ENCODE measurements at regions not wholly inside any gene's neighbourhood (a gene's known extent, or its start where the extent isn't known, plus 50 kb on each side); places are given as distances from the start of the nearest gene placed in this dataset.

- H3K4me3 ChIP-seq (ENCODE audit: low read length): no peak overlapping the region
- H3K9me3 ChIP-seq (ENCODE audit: control insufficient read depth, low read length): no peaks in the 10 kb centered on the region
- Mint-ChIP-seq H3K9me3 (no peaks in the 10 kb centered on the region), H3K4me3 (no peak overlapping the region), H3K27ac (no peak overlapping the region), H3K27me3 (ENCODE audit: insufficient read depth) (no peaks in the 10 kb centered on the region), H3K36me3 (ENCODE audit: low read depth) (no peaks in the 10 kb centered on the region), H3K4me1 (no peaks in the 10 kb centered on the region)
- WGBS, 2 experiments (ENCODE audit: insufficient coverage in 1 of 2, insufficient read length in 1 of 2): 88 to 97% methylated on average over 3 to 4 of the region's 4 CpGs
- H3K27ac ChIP-seq (ENCODE audit: low read depth, low read length): no peak overlapping the region
- TF ChIP-seq CTCF (conservative IDR thresholded peaks at IDR 0.05): no peak
- DNase-seq: no peak
- H3K27me3 ChIP-seq (ENCODE audit: control insufficient read depth, insufficient read depth, low read length, poor library complexity, severe bottlenecking): no peaks in the 10 kb centered on the region
- H3K36me3 ChIP-seq (ENCODE audit: control insufficient read depth, insufficient read depth, low read length): no peaks in the 10 kb centered on the region
- no peak overlapping the region for H3K9ac ChIP-seq (ENCODE audit: extremely low read depth, low read length, poor library complexity, severe bottlenecking)
- no peaks in the 10 kb centered on the region for H3K4me1 ChIP-seq (ENCODE audit: control insufficient read depth, insufficient read depth, low read length)
Measured at GRCh38 chr18:41206341-41206830, 748.6 kb upstream of the PIK3C3 start.

- H3K4me3 ChIP-seq (ENCODE audit: low read length): no peak overlapping the region
- no peaks in the 10 kb centered on the region for H3K9me3 ChIP-seq (ENCODE audit: control insufficient read depth, low read length)
- TF ChIP-seq CTCF (conservative IDR thresholded peaks at IDR 0.05): no peak
- H3K4me3 Mint-ChIP-seq: no peak overlapping the region
- no peaks in the 10 kb centered on the region for H3K27me3 ChIP-seq (ENCODE audit: control insufficient read depth, insufficient read depth, low read length, poor library complexity, severe bottlenecking)
- no peak overlapping the region for H3K27ac Mint-ChIP-seq
- no peak for DNase-seq
- H3K27me3 Mint-ChIP-seq (ENCODE audit: insufficient read depth): no peaks in the 10 kb centered on the region
- no peaks in the 10 kb centered on the region for H3K4me1 Mint-ChIP-seq
- no peak overlapping the region for H3K9ac ChIP-seq (ENCODE audit: extremely low read depth, low read length, poor library complexity, severe bottlenecking)
- peaks cover 2% of the 10 kb centered on the region for H3K9me3 Mint-ChIP-seq
- H3K36me3 Mint-ChIP-seq (ENCODE audit: low read depth): no peaks in the 10 kb centered on the region
- H3K4me1 ChIP-seq (ENCODE audit: control insufficient read depth, insufficient read depth, low read length): no peaks in the 10 kb centered on the region
- H3K27ac ChIP-seq (ENCODE audit: low read depth, low read length): no peak overlapping the region
- no peaks in the 10 kb centered on the region for H3K36me3 ChIP-seq (ENCODE audit: control insufficient read depth, insufficient read depth, low read length)
Measured at GRCh38 chr18:41199212-41199611, 755.8 kb upstream of the PIK3C3 start.

- no peak for TF ChIP-seq CTCF (conservative IDR thresholded peaks at IDR 0.05)
- no peaks in the 10 kb centered on the region for H3K27me3 Mint-ChIP-seq (ENCODE audit: insufficient read depth)
- Histone ChIP-seq H3K4me1 (ENCODE audit: control insufficient read depth, insufficient read depth, low read length) (no peaks in the 10 kb centered on the region), H3K9ac (ENCODE audit: extremely low read depth, low read length, poor library complexity, severe bottlenecking) (no peak overlapping the region), H3K27me3 (ENCODE audit: control insufficient read depth, insufficient read depth, low read length, poor library complexity, severe bottlenecking) (no peaks in the 10 kb centered on the region), H3K9me3 (ENCODE audit: control insufficient read depth, low read length) (no peaks in the 10 kb centered on the region), H3K27ac (ENCODE audit: low read depth, low read length) (no peak overlapping the region), H3K4me3 (ENCODE audit: low read length) (no peak overlapping the region), H3K36me3 (ENCODE audit: control insufficient read depth, insufficient read depth, low read length) (no peaks in the 10 kb centered on the region)
- no peak overlapping the region for H3K27ac Mint-ChIP-seq
- H3K4me3 Mint-ChIP-seq: no peak overlapping the region
- no peaks in the 10 kb centered on the region for H3K4me1 Mint-ChIP-seq
- no peak for DNase-seq
- peaks cover 2% of the 10 kb centered on the region for H3K9me3 Mint-ChIP-seq
- 81 to 100% methylated on average over 1 to 2 of the region's 2 CpGs for WGBS, 2 experiments (ENCODE audit: insufficient coverage in 1 of 2, insufficient read length in 1 of 2)
- no peaks in the 10 kb centered on the region for H3K36me3 Mint-ChIP-seq (ENCODE audit: low read depth)
Measured at GRCh38 chr18:41197967-41198366, 757.1 kb upstream of the PIK3C3 start.

Data from endodermal cell (in vitro differentiated cells).